ENCODE measurements at regions not wholly inside any gene's neighbourhood (a gene's known extent, or its start where the extent isn't known, plus 50 kb on each side); places are given as distances from the start of the nearest gene placed in this dataset.

- no peak for TF ChIP-seq CTCF (IDR thresholded peaks at IDR 0.05; ENCODE audit: extremely low read depth in 1 of 2, insufficient read depth in 1 of 2, low read depth in 1 of 2, low read length in 2 of 2)
- TF ChIP-seq POLR2AphosphoS5 (IDR thresholded peaks at IDR 0.05; ENCODE audit: insufficient read depth, low read depth, low read length) = no peak
- TF ChIP-seq POLR2A (IDR thresholded peaks at IDR 0.05; ENCODE audit: low read depth, low read length) = no peak
These were observed 247.4 kb downstream of the FMR1NB start for GRCh38 chrX:148228521-148228920.

All from endothelial cell of umbilical vein (primary cell).